ENCODE measurements at regions not wholly inside any gene's neighbourhood (a gene's known extent, or its start where the extent isn't known, plus 50 kb on each side); places are given as distances from the start of the nearest gene placed in this dataset.

DNA sequence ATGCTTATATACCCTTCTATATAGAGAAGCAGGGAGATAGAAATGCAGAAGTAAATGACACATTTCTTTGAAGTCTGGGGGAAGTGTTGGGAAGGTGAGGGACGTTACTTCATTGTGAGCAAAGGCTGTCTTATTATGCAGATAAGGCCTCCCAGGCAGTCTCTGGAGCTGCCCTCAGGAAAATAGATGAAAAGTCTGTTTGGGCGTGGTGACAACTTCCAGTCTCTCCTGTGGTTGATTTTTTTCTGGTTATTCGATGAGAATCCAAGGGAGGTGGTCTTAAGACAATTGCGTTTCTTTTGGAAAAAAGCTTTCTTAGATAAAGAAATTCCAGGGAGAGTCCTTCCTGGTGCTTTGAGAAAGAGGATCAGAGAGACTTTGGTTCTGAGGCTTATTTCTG, 84.0 kb downstream of the NEUROD6 start:
- DNase-seq (ENCODE audit: low read depth in 1 of 2, low spot score in 1 of 2), result no peak
- H3K27ac ChIP-seq, result no peak overlapping the region
- POLR2A ChIA-PET, result no interaction called here
- H3K4me1 ChIP-seq, result no peaks in the 10 kb centered on the region
- WGBS (ENCODE audit: missing lambda C conversion rate), result 19% methylated on average over 4 of the region's 4 CpGs
- no peak overlapping the region for H3K4me3 ChIP-seq
- ATAC-seq, result no peak
- CTCF ChIA-PET, result interaction anchor here (1.2 kb wide), 1 partner anchor 134 kb away, joined by 3 read pairs; no protein-coding TSS in a partner anchor
- H3K9me3 ChIP-seq, result no peaks in the 10 kb centered on the region
- H3K4me2 ChIP-seq, result no peak overlapping the region
- no peak for FAIRE-seq
- TF ChIP-seq MAFK (IDR thresholded peaks at IDR 0.05; ENCODE audit: partially characterized antibody), result no peak
- TF ChIP-seq, protein P1, sequence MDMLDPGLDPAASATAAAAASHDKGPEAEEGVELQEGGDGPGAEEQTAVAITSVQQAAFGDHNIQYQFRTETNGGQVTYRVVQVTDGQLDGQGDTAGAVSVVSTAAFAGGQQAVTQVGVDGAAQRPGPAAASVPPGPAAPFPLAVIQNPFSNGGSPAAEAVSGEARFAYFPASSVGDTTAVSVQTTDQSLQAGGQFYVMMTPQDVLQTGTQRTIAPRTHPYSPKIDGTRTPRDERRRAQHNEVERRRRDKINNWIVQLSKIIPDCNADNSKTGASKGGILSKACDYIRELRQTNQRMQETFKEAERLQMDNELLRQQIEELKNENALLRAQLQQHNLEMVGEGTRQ (IDR thresholded peaks at IDR 0.05), result no peak
- no peak for TF ChIP-seq CHD2 (IDR thresholded peaks at IDR 0.05; ENCODE audit: low read length, partially characterized antibody)
- TF ChIP-seq JUNB (IDR thresholded peaks at IDR 0.05), result no peak
- TF ChIP-seq EP300 (IDR thresholded peaks at IDR 0.05), result no peak
- TF ChIP-seq, protein P2, sequence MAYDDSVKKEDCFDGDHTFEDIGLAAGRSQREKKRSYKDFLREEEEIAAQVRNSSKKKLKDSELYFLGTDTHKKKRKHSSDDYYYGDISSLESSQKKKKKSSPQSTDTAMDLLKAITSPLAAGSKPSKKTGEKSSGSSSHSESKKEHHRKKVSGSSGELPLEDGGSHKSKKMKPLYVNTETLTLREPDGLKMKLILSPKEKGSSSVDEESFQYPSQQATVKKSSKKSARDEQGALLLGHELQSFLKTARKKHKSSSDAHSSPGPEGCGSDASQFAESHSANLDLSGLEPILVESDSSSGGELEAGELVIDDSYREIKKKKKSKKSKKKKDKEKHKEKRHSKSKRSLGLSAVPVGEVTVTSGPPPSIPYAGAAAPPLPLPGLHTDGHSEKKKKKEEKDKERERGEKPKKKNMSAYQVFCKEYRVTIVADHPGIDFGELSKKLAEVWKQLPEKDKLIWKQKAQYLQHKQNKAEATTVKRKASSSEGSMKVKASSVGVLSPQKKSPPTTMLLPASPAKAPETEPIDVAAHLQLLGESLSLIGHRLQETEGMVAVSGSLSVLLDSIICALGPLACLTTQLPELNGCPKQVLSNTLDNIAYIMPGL (CRISPR knock-in tag; IDR thresholded peaks at IDR 0.05; ENCODE audit: borderline replicate concordance), result no peak
- TF ChIP-seq RNF2 (IDR thresholded peaks at IDR 0.05; ENCODE audit: borderline replicate concordance, low read depth), result no peak
- TF ChIP-seq GATA3 (IDR thresholded peaks at IDR 0.05; ENCODE audit: borderline replicate concordance), result no peak
- no peak for TF ChIP-seq BHLHE40 (IDR thresholded peaks at IDR 0.05; ENCODE audit: low read depth, low read length)
- no peak for TF ChIP-seq RCOR1 (IDR thresholded peaks at IDR 0.05; ENCODE audit: low read depth, low read length)
- TF ChIP-seq, protein P3, sequence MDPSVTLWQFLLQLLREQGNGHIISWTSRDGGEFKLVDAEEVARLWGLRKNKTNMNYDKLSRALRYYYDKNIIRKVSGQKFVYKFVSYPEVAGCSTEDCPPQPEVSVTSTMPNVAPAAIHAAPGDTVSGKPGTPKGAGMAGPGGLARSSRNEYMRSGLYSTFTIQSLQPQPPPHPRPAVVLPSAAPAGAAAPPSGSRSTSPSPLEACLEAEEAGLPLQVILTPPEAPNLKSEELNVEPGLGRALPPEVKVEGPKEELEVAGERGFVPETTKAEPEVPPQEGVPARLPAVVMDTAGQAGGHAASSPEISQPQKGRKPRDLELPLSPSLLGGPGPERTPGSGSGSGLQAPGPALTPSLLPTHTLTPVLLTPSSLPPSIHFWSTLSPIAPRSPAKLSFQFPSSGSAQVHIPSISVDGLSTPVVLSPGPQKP (IDR thresholded peaks at IDR 0.05; ENCODE audit: low read depth, low read length), result no peak
- TF ChIP-seq RAD21 (conservative IDR thresholded peaks at IDR 0.05 in 1 of 2, IDR thresholded peaks at IDR 0.05 in 1 of 2), result no peak
- TF ChIP-seq NR3C1 (IDR thresholded peaks at IDR 0.05), result no peak
- TF ChIP-seq HOXA7 (CRISPR knock-in tag; IDR thresholded peaks at IDR 0.05), result no peak
- TF ChIP-seq ZSCAN20 (CRISPR knock-in tag; IDR thresholded peaks at IDR 0.05), result no peak
- TF ChIP-seq, protein P4, sequence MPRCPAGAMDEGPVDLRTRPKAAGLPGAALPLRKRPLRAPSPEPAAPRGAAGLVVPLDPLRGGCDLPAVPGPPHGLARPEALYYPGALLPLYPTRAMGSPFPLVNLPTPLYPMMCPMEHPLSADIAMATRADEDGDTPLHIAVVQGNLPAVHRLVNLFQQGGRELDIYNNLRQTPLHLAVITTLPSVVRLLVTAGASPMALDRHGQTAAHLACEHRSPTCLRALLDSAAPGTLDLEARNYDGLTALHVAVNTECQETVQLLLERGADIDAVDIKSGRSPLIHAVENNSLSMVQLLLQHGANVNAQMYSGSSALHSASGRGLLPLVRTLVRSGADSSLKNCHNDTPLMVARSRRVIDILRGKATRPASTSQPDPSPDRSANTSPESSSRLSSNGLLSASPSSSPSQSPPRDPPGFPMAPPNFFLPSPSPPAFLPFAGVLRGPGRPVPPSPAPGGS (IDR thresholded peaks at IDR 0.05), result no peak
- no peak for TF ChIP-seq CEBPB (IDR thresholded peaks at IDR 0.05)

DNA sequence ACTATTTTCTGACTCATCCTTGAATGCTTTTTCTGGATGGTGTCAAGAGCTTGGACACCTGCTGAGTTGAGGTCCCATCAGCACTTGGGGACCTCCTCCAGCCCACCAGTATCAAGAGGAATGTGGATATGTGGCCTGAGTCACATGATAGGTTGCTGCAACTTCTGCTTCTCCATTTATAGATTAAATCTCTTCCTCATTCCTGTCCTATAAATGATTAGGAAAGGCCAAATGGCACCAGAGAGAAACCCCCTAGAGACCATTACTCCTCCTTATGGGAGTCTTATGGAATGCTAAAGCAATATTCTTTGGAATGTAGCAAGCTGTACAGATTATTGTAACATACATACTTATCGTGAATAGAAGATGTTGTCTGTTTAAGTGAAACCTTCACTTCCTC, 85.6 kb downstream of the NEUROD6 start:
- Histone ChIP-seq H3K4me2 (no peak overlapping the region), H3K9me3 (no peaks in the 10 kb centered on the region), H3K27ac (no peak overlapping the region), H3K4me1 (no peaks in the 10 kb centered on the region), H3K4me3 (no peak overlapping the region)
- ATAC-seq (no peak), DNase-seq (ENCODE audit: low read depth in 1 of 2, low spot score in 1 of 2) (no peak), FAIRE-seq (no peak)
- 22% methylated on average over 1 of the region's 1 CpG for WGBS (ENCODE audit: missing lambda C conversion rate)
- ChIA-PET CTCF (interaction anchor here (1.2 kb wide), 1 partner anchor 19 kb away, joined by 3 read pairs; no protein-coding TSS in a partner anchor), POLR2A (no interaction called here)
- no peak for TF ChIP-seq HEYL (CRISPR knock-in tag; IDR thresholded peaks at IDR 0.05)
- TF ChIP-seq FOSL2 (IDR thresholded peaks at IDR 0.05), result no peak
- TF ChIP-seq FOSL2 (CRISPR knock-in tag; IDR thresholded peaks at IDR 0.05), result no peak
- no peak for TF ChIP-seq ZNF302 (CRISPR knock-in tag; IDR thresholded peaks at IDR 0.05)
- TF ChIP-seq RNF2 (IDR thresholded peaks at IDR 0.05; ENCODE audit: borderline replicate concordance, low read depth), result no peak
- no peak for TF ChIP-seq ZC3H11A (IDR thresholded peaks at IDR 0.05)
- TF ChIP-seq MYC (IDR thresholded peaks at IDR 0.05; ENCODE audit: borderline replicate concordance, low read length), result no peak
- no peak for TF ChIP-seq CHD4 (IDR thresholded peaks at IDR 0.05; ENCODE audit: borderline replicate concordance)
- TF ChIP-seq RAD21 (conservative IDR thresholded peaks at IDR 0.05 in 1 of 2, IDR thresholded peaks at IDR 0.05 in 1 of 2), result no peak
- no peak for TF ChIP-seq CHD2 (IDR thresholded peaks at IDR 0.05; ENCODE audit: low read length, partially characterized antibody)
- TF ChIP-seq KDM5A (IDR thresholded peaks at IDR 0.05), result no peak
- no peak for TF ChIP-seq SMC3 (IDR thresholded peaks at IDR 0.05)
- TF ChIP-seq, protein P2 (CRISPR knock-in tag; IDR thresholded peaks at IDR 0.05; ENCODE audit: borderline replicate concordance), result no peak
- TF ChIP-seq, protein P3 (IDR thresholded peaks at IDR 0.05; ENCODE audit: low read depth, low read length), result no peak
- TF ChIP-seq PHF8 (IDR thresholded peaks at IDR 0.05; ENCODE audit: borderline replicate concordance, low read depth), result no peak
- TF ChIP-seq, protein P5, sequence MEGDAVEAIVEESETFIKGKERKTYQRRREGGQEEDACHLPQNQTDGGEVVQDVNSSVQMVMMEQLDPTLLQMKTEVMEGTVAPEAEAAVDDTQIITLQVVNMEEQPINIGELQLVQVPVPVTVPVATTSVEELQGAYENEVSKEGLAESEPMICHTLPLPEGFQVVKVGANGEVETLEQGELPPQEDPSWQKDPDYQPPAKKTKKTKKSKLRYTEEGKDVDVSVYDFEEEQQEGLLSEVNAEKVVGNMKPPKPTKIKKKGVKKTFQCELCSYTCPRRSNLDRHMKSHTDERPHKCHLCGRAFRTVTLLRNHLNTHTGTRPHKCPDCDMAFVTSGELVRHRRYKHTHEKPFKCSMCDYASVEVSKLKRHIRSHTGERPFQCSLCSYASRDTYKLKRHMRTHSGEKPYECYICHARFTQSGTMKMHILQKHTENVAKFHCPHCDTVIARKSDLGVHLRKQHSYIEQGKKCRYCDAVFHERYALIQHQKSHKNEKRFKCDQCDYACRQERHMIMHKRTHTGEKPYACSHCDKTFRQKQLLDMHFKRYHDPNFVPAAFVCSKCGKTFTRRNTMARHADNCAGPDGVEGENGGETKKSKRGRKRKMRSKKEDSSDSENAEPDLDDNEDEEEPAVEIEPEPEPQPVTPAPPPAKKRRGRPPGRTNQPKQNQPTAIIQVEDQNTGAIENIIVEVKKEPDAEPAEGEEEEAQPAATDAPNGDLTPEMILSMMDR (IDR thresholded peaks at IDR 0.05), result no peak
- TF ChIP-seq ZSCAN20 (CRISPR knock-in tag; IDR thresholded peaks at IDR 0.05), result no peak

All from A549 (cell line).